T1000 (cell line): ENCODE measurements at regions not wholly inside any gene's neighbourhood (a gene's known extent, or its start where the extent isn't known, plus 50 kb on each side); places are given as distances from the start of the nearest gene placed in this dataset.
A peak's percentile ranks its signal among the peaks of the same experiment; 100 is the strongest.
"Not testable (repeated sequence)": the region's sequence is repeated elsewhere in the genome, so short reads cannot be mapped to it uniquely, and the experiment has no call there.

Experiments used
- DNase-seq: peaks from one replicate; lab custom pipeline; 2025; ENCODE audit warnings: mixed read lengths; lab: John Stamatoyannopoulos, UW

DNA sequence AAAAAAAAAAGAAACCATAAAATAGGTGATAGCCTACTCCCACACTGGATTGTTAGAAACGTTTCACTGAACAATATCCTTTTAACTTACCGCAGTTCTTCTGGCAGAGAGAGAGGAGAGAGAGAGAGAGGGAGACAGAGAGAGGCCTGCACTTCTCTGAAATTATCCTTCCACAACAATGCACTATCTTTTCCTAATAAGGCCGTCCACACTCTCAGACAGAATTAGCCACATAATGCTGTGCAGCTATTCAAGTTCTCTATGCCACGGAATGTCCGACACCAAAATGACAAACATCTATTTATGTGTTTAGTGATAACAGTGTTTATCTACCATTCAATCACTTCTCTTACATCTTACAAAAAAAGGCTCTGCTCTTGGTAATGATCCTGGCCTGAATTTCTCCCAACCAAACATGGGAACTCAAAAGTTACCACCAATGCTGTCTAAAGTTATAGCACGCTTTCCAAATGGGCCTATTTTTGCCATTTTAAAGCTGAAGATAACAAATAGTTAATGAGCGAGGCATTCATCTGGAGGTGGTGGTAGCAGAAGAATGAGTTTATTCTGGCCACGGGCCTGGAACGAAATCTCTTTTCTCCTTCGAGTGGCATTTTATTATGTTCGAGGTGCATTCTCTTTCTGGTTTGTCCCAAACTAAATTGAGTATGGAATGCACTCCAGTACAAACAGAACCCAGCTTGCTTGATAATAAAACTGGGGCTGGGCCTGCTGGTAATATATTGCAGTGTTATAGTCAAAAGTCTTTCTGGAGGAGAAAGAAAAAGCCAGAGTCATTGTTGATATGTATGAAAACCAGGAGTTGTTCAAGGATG, 160.2 kb upstream of the SVIL start:
- DNase-seq, result no peak

DNA sequence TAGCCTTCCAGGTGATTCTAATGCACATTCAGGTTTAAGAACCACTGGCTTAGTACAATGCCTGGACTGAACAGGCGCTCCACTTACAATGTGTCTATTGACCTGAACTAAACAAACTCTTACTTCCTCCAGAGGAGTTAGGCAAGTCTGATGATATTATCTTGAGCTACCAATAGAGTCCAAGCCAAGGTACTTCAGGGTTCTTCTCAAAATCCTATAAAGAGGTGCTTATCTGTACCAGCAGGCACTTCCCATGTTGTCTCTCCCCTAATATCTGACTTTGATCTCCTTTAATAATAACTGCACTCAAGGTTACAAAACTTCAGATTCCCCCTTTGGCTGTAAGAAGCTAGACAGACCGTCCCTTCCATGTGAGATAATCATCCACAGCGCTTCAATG, 157.0 kb upstream of the SVIL start:
- DNase-seq, result no peak

DNA sequence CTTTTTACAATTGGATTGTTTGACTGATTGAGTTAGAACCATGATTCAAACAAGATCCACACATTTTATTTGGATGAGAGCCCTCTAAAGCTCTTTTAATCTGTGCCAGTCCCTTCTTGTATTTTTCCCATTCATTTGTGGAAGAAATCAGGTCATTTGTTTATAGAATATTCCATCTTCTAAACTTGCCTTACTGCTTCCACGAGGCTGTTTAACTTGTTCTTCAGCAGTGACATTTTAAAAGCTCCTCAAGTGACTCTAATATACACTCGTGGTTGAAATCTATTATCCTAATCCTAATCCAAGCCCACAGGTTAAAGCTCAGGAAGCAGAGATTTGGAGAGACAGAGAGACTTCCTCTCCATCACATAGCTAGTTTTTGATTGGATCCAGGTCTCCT, 155.4 kb upstream of the SVIL start:
- DNase-seq, result no peak

DNA sequence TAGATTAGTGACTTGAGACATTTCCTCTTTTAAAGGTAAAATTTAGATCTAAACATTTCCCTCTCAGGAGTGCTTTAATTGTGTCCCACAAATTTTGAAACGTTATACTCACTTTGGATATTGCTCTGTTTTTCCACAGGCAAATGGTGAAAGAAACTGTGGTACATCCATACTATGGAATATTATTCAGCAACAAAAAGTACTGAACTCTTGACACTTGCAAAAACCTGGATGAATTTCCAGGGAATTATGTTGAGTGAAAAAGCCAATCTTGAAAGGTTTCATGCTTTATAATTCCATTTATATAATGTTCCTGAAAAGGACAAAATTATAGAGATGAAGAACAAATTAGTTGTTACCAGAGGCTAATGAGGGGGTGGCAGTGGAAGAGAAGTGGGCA, 153.3 kb upstream of the SVIL start:
- no peak for DNase-seq

DNA sequence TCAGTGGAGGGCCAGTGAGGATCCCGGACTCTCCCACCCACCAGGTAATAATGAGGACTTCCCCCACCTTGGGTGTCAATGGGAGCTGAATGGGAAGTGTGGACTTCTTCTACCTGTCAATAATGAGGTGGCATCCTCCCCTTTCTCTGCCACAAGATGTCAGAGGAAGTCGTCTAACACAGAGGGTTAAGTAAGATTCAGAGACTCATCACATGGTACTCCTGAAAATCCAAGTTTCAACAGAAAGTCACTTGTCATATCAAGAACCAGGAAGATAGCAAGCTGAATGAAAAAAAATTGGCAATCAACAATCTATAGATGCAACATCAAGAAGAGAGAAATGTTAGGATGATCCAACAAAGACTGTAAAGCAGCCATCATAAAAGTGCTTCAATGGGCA, 150.9 kb upstream of the SVIL start:
- no peak for DNase-seq

DNA sequence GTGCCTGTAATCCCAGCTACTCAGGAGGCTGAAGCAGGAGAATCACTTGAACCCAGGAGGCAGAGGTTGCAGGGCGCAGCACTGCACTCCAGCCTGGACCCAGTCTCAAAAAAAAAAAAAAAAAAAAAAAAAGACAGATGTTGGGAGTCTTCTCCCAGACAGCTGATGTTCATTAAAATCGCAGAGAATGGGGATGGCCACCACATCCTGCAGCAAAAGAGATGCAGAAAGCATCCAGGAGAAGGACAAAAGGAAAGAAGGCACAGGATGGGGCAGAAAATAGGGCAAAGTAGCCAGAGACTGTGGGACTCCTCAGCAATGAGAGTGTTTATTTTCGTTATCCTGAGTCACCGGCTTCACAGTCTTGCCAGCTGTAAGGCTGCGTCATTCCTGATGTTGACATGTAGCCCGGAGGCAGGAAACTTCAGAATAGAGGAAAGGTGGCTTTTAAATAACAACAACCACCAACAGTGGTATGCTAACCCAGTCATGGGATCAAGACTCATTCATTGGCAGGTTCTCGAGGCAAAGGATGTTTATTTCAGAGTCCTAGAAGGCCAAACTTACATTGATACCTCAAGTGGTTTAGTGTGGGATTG, 149.5 kb upstream of the SVIL start:
- peak; percentile 92 for DNase-seq

DNA sequence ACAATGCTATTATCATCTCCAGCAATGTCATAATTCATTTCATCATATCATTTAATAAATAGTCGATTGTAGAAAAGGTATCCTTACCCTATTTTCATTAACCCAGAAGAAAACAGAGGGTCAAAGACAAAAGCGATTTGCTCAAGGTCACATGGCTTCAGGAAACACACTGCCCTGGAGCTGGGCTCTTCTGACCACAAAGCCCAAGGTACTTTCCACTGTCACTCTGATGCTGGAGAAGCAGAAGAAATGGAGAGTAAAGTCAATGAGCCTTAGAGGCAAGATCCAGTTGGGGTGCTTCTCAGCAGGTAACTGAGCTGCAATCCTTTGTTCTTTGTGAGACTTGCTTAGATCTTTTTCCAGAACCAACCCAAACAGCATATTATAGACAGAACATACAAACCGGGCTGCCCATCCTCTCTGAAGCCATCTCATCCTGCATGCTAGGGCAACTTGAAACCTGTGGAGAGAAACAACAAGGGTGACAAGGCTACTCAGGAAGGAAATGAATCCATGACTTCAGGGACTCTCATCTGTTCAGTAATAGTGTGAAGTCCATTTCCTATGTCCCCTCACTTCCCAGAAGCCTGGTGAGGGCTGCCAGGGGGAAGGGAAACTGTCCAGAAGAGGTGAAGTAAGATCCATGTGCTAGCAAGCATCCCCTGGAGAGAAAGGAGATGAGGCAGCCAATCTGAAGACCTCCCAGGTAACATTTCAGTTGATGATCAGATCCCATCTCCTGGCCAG, 148.6 kb upstream of the SVIL start:
- DNase-seq, result no peak

DNA sequence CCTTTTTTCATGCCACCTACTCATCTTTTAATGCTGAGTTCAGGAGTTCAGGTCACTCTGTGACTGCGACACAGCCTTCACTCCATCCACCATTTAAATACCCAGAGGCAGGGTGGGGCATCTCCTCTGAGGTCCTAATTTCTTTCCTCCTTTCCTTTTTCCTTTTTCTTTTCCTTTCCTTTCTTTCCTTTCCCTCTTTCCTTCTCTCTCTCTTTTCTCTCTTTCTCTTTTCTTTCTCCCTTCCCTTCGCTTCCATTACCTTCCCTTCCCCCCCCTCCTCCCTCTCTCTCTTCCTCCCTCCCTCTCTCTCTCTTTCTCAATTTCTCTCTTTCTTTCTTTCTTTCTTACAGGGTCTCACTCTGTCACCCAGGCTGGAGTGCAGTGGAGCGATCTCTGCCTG, 145.9 kb upstream of the SVIL start:
- DNase-seq, result no peak

DNA sequence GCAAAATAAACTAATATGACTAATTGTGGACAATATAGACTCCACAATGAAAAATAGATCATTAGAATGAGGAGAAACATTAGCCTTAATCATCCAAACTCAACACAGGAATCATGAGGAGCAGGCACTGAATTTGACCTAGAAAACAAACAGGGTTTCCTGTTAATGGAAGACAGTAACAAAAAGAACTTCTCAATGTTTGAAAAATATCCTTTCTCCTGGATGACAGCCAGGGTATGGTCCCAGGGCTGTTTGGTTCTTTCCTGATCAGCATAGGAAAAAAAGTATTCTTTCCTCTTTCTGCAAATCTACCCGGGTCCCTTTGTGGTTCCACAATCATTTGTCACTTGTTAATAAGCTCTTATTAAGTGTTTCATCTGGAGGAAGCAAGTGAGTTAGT, 145.3 kb upstream of the SVIL start:
- no peak for DNase-seq

DNA sequence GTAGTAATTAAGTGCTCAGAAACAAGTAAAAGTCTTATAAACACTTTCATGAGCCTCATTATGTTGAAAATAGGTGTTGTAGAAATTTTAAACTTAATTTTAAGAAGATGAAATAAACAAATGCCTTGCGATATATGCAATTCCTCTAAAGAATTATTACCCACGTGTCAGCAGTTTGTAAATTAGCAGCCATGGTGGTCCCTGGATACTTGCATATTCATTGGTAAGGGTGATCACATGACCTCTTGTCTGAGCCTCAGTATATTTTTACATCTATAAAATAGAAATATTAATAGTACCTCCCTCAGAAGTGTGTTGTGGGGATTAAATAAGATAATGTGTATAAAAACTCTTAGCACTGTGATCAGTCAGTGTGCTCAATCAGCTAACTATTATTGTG, 141.5 kb upstream of the SVIL start:
- no peak for DNase-seq

DNA sequence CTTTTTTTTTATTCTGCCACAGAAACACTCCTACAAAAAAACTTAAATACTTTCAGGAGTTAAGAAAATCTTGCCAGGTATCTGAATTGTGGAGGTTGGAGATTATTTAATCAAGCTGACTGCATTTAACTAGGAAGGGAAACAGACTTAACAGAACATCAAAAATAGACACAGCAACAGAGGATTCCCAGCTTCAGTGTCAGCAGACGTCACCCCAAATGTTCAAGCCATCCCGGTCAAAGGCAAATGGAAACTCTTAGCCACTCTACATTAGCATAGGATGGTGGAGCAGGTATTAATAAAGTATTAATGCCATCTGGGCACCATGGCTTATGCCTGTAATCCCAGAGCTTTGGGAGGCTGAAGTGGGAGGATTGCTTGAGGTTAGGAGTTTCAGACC, 139.7 kb upstream of the SVIL start:
- DNase-seq, result no peak

DNA sequence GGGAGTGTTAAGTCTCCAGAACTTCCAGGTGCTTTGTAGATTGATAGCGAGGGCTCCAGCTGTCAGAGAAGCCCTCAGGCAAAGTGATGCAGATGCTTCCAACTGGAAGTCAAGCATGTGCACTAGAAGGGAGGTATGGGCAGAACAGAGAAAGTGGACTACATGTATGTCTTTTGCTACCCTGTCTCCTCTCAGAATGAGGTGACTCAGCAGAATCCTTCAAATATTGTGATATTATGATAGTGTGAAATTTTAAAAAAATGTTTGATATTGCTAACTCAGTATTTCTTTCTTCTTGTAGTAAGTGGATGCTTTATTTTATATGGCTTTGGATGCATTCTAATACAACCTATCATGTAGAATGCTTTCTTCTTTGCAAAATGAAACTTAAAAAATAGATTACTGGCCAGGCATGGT, 138.9 kb upstream of the SVIL start:
- no peak for DNase-seq

DNA sequence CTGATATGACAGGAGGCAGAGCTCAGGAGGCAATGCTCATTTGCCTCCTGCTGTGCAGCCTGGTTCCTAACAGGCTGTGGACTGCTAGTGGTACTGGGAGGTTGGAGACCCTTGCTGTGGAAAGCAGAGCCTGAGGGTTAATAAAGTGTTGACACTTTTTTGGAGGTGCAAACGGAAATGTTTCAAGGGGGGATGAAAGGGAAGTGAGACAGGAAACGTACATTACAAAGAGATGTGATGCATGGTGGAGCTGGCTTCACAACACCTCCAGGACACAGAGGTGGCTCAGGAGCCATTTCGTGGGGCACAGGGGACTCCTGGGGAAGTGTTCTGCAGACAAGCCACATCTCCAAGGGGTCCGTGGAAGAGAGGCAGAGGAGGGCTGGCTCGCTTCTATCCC, 137.6 kb upstream of the SVIL start:
- DNase-seq, result no peak

DNA sequence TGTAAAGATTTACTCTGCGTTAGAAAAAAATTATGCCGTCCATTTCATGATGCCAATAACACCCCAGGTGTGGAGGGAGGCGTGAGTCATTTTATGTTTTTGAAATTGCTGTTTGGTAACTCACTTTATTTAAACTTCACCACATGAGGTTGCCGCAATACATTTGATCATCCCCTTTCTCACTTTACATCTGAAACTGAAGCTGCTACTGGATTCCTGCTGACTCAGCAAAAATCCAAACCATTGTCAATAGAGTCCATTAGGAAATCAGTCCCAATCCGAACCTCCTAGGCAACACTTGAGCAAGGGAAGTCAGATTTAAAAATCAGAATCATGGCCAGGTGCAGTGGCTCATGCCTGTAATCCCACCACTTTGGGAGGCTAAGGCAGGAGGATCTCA, 136.6 kb upstream of the SVIL start:
- DNase-seq, result no peak

DNA sequence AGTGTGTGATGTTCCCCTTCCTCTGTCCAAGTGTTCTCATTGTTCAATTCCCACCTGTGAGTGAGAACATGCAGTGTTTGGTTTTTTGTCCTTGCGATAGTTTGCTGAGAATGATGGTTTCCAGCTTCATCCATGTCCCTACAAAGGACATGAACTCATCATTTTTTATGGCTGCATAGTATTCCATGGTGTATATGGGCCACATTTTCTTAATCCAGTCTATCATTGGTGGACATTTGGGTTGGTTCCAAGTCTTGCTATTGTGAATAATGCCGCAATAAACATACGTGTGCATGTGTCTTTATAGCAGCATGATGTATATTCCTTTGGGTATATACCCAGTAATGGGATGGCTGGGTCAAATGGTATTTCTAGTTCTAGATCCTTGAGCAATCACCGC, 134.5 kb upstream of the SVIL start:
- not testable (repeated sequence) for DNase-seq

DNA sequence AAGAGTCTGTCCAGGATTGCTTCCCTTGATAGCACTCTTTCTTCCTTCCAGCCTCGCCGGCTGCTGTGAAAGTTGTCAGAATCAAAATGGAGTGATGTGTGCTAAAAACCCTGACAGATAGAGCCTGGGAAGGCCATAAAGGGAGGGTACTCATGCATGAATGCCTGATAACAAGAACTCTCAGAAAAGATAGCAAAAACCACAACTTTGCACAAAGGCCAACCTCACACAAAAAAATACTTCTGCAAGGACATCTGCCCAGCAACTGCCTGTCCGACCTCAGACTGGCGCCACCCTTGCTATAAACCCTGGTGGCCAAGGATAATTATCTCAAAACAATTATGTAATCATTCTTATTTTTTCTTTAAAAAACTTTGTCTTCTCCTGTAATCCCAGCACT, 133.2 kb upstream of the SVIL start:
- no peak for DNase-seq

DNA sequence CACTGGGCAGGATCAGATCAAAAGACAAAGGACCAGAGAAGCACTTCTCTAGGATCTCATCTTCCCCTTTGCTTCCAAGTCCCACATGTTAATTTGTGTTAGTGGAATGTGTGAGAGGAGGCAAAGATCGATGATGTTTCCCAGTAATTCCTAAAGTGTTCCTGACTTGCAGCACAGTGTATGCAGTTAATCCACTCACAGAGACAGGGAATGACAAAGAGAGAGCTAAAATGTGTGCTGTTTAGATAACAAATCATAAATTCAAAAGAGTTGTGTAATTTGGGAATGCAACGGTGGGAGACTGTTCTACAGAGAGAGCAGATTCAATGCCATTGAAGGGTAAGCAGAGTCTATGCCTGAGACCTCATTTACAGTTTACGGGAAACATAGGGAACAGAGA, 132.0 kb upstream of the SVIL start:
- no peak for DNase-seq

DNA sequence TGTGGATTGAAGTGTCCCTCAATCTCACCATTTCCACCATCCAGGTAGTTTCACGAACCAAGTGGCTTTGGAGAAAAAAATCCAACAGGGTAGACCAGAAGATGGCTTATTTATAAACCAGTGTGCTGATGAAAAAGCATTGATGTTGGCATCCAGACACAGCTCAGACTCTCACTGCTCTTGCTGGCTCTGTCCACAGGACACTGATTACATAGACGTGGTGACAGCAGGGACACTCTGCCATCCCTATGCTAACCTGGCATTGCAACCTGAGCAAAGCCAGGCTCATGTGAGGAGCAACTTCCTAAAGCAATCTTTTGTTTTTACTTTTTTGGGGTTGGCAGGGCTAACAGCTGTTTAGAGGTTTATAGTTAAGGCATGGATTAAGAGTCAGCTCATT, 130.6 kb upstream of the SVIL start:
- no peak for DNase-seq

DNA sequence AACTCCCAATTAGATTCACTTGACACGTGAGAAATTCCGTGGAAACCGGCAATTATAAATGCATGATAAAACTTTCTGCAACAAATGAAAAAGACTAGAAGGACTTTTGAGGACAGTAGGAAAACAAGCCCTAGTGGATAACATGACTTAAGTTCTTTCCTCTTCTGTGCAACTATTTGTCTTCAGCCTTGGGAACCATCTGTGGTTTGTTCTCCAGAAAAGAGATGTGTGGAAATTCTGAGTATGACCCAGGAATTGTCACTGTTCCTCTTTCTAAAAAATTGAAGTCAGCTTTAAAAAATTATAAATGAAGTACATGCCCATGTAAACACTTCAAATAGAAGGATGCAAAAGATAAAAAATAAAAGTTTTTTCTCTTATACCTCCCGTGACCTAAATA, 128.6 kb upstream of the SVIL start:
- DNase-seq, result no peak

DNA sequence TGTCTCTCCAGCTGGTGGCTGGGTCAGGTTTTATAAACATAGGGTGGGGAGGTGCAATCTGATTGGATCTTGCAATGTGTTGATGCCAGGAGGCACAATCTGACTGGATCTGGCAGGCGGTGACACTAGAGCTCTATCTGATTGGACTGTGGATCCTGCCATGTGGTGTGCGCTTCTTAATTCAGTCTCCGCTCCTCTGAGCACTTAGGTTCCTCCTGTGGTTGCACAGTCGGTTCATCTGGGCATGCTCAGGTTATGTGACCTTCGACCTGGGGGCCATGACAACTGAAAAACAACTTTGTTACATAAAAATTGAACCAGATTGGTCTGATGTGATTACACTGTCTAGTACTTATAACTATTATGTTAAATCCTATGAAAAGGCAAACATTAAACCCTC, 127.1 kb upstream of the SVIL start:
- DNase-seq, result no peak

DNA sequence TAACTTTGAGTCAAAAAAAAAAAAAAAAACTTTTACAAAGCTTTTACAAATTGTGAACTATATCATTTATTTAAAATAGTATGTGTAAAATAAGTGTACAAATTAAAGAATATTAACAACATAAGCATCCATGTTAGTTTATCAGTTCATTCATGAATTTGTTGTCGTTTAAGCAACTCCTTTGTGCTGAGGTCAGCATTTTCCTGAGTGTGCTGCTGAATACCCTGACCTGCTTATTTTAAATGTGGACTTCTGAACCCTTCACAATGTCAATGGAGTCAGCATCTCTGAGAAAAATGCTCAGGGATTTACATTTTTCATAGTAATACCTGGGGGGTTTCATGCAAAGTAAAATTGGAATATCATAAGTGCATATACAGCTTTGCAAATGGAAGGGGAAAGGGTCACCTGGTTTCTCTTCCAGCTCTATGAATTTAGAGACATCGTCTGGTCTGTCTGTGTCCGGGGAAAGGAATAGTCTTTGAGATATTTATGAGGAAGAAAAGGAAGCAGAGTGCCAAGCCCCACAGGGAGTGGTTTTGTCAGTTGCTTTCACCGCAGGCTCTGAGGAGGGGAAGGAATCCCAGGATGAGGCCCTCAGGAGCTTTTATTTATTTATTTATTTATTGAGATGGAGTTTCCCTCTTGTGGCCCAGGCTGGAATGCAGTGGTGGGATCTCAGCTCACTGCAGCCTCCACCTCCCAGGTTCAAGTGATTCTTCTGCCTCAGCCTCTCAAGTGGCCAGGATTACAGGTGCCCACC, 125.5 kb upstream of the SVIL start:
- DNase-seq, result no peak

DNA sequence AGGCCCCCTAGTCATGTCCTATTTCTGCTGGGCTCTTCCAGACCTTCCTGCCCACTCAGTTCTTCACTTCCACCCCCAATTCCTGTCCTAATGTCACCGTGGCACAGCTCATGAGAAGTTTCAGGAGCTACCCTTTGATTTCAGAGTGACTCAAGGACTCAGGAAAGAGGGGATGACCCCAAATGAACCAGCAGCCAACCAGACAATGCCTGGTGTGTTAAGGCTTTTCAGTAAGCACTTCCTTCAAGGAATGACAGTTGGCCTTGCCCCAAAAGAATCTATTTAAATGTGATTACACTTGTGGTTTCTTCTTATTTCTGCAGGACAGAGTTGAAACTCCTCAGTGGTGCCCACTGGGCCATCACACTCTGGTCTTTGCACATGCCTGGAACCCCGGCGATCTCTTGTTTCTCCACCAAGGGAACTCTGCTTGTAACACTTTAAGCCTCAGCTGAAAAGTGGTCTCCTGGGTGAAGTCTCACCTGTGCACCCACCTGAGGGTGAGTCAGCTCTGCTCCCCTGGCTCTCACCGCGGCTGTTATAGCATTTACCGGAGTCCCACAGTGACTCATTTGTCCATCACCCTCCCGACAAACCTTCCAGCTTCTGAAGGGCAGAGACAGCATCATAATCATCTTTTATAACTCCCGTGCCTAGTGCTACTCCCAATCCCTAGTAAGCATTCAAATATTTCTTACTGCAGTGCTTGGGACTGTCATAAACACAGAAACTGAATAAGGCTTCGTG, 123.0 kb upstream of the SVIL start:
- DNase-seq, result no peak
